DMS 273 (cell line): ENCODE measurements at regions not wholly inside any gene's neighbourhood (a gene's known extent, or its start where the extent isn't known, plus 50 kb on each side); places are given as distances from the start of the nearest gene placed in this dataset.
"Not testable (repeated sequence)": the region's sequence is repeated elsewhere in the genome, so short reads cannot be mapped to it uniquely, and the experiment has no call there.

ENCODE experiments used
- DNase-seq: peaks from one replicate; lab custom pipeline; 2025; ENCODE audit not compliant: unreplicated experiment; lab: John Stamatoyannopoulos, UW

GRCh38 chr10:22875581-22875980, 52.3 kb upstream of the ARMC3 start:
- no peak for DNase-seq

GRCh38 chr10:22874189-22874854, 53.5 kb upstream of the ARMC3 start:
- no peak for DNase-seq

- DNase-seq: no peak
These were observed 71.3 kb upstream of the ARMC3 start for GRCh38 chr10:22856444-22857074.

- DNase-seq: no peak
These were observed 72.9 kb upstream of the ARMC3 start for GRCh38 chr10:22854935-22855421.

GRCh38 chr10:22853906-22854447, 73.9 kb upstream of the ARMC3 start:
- DNase-seq: no peak

- DNase-seq: no peak
These were observed 75.0 kb upstream of the ARMC3 start for GRCh38 chr10:22852712-22853353.

- DNase-seq: no peak
These were observed 76.0 kb upstream of the ARMC3 start for GRCh38 chr10:22851865-22852239.

- DNase-seq: no peak
These were observed 77.3 kb upstream of the ARMC3 start for GRCh38 chr10:22850541-22850940.

- DNase-seq: peak; percentile 49
These were observed 78.6 kb upstream of the ARMC3 start for GRCh38 chr10:22849077-22849805.

- DNase-seq: no peak
These were observed 79.3 kb upstream of the ARMC3 start for GRCh38 chr10:22848509-22848908.

GRCh38 chr10:22846294-22846693, 81.6 kb upstream of the ARMC3 start:
- no peak for DNase-seq

GRCh38 chr10:22839639-22840038, 88.2 kb upstream of the ARMC3 start:
- DNase-seq: no peak

GRCh38 chr10:22837771-22838170, 90.1 kb upstream of the ARMC3 start:
- DNase-seq: no peak

- DNase-seq: no peak
These were observed 90.5 kb upstream of the ARMC3 start for GRCh38 chr10:22837351-22837750.

GRCh38 chr10:22834471-22834870, 93.4 kb upstream of the ARMC3 start:
- DNase-seq: no peak

GRCh38 chr10:22833781-22834180, 94.1 kb upstream of the ARMC3 start:
- no peak for DNase-seq

- no peak for DNase-seq
These were observed 94.5 kb upstream of the ARMC3 start for GRCh38 chr10:22833353-22833752.

GRCh38 chr10:22832851-22833250, 95.0 kb upstream of the ARMC3 start:
- no peak for DNase-seq

GRCh38 chr10:22832066-22832602, 95.7 kb upstream of the ARMC3 start:
- no peak for DNase-seq

GRCh38 chr10:22831586-22831985, 96.3 kb upstream of the ARMC3 start:
- no peak for DNase-seq

- DNase-seq: not testable (repeated sequence)
These were observed 99.1 kb upstream of the ARMC3 start for GRCh38 chr10:22828712-22829111.
